BLaER1 (cell line): ENCODE measurements at regions not wholly inside any gene's neighbourhood (a gene's known extent, or its start where the extent isn't known, plus 50 kb on each side); places are given as distances from the start of the nearest gene placed in this dataset.

Experiments
- H3K27ac ChIP-seq: shearing (Covaris generic); formaldehyde crosslinking; 2 replicates; pipeline ENCODE4 v1.8.1; 2022
- H3K27me3 ChIP-seq: shearing (Covaris generic); formaldehyde crosslinking; 2 replicates; pipeline ENCODE4 v1.8.1; 2022
- H3K36me3 ChIP-seq: shearing (Covaris generic); formaldehyde crosslinking; 2 replicates; pipeline ENCODE4 v1.8.1; 2022
- H3K4me1 ChIP-seq: shearing (Covaris generic); formaldehyde crosslinking; 2 replicates; pipeline ENCODE4 v1.8.1; 2022
- H3K4me2 ChIP-seq: shearing (Covaris generic); formaldehyde crosslinking; 2 replicates; pipeline ENCODE4 v1.8.1; 2022
- H3K4me3 ChIP-seq: shearing (Covaris generic); formaldehyde crosslinking; 2 replicates; pipeline ENCODE4 v1.8.1; 2022
- H3K9ac ChIP-seq: shearing (Covaris generic); formaldehyde crosslinking; 2 replicates; pipeline ENCODE4 v1.8.1; 2022
- H3K9me3 ChIP-seq: shearing (Covaris generic); formaldehyde crosslinking; 2 replicates; pipeline ENCODE4 v1.8.1; 2022
- H4K20me1 ChIP-seq: shearing (Covaris generic); formaldehyde crosslinking; 2 replicates; pipeline ENCODE4 v1.8.1; 2022
- Cebpa-rat ChIP-seq: shearing (Covaris generic); IDR thresholded peaks from 2 replicates; pipeline ENCODE4 v1.8.1; 2022

GRCh38 chr2:236698016-236698627 lies 128.5 kb downstream of the ACKR3 start:
- Histone ChIP-seq H3K36me3 (no peaks in the 10 kb centered on the region), H3K27me3 (no peaks in the 10 kb centered on the region), H3K4me3 (no peak overlapping the region), H3K4me1 (peaks cover 7% of the 10 kb centered on the region; the same call in 1 of the 2 replicates), H3K9me3 (no peaks in the 10 kb centered on the region), H3K4me2 (no peak overlapping the region), H3K27ac (no peak overlapping the region), H4K20me1 (no peaks in the 10 kb centered on the region), H3K9ac (no peak overlapping the region)
- no peak for TF ChIP-seq Cebpa-rat

DNA sequence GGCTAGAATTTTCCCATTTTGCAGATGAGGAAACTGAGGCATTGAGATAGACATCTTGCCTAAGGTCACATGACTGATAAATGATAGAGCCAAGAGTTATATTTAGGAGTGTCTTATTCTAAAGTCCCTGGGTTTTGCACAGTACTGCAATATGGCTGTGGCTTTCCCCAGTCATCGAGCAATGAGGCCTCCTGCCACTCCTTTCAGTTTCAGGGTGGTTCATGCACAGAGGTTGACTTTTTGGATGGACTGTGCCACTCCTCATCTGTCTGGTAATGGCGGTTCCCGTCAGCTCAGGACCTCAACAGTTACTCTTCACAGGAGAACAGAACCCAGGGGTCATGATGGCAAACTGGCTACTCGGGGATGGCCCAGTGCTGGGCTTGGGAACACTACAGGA lies 131.1 kb downstream of the ACKR3 start:
- Histone ChIP-seq H3K27me3 (no peaks in the 10 kb centered on the region), H3K36me3 (no peaks in the 10 kb centered on the region), H3K9me3 (no peaks in the 10 kb centered on the region), H4K20me1 (no peaks in the 10 kb centered on the region), H3K4me2 (no peak overlapping the region), H3K27ac (no peak overlapping the region), H3K4me3 (no peak overlapping the region), H3K9ac (no peak overlapping the region), H3K4me1 (peaks cover 17% of the 10 kb centered on the region)
- TF ChIP-seq Cebpa-rat = no peak

GRCh38 chr2:236702657-236703372 lies 133.2 kb downstream of the ACKR3 start:
- H3K4me1 ChIP-seq = peaks cover 20% of the 10 kb centered on the region
- no peak overlapping the region for H3K4me3 ChIP-seq
- no peaks in the 10 kb centered on the region for H3K27me3 ChIP-seq
- no peaks in the 10 kb centered on the region for H3K9me3 ChIP-seq
- no peak overlapping the region for H3K9ac ChIP-seq
- H3K36me3 ChIP-seq = no peaks in the 10 kb centered on the region
- no peak overlapping the region for H3K27ac ChIP-seq
- H4K20me1 ChIP-seq = no peaks in the 10 kb centered on the region
- no peak overlapping the region for H3K4me2 ChIP-seq
- TF ChIP-seq Cebpa-rat = no peak

- Histone ChIP-seq H3K4me2 (no peak overlapping the region), H3K27ac (no peak overlapping the region), H4K20me1 (no peaks in the 10 kb centered on the region), H3K4me3 (no peak overlapping the region), H3K9me3 (no peaks in the 10 kb centered on the region), H3K9ac (no peak overlapping the region), H3K27me3 (no peaks in the 10 kb centered on the region), H3K4me1 (peaks cover 20% of the 10 kb centered on the region), H3K36me3 (no peaks in the 10 kb centered on the region)
- no peak for TF ChIP-seq Cebpa-rat
Observed at GRCh38 chr2:236703373-236703709, 133.7 kb downstream of the ACKR3 start.

DNA sequence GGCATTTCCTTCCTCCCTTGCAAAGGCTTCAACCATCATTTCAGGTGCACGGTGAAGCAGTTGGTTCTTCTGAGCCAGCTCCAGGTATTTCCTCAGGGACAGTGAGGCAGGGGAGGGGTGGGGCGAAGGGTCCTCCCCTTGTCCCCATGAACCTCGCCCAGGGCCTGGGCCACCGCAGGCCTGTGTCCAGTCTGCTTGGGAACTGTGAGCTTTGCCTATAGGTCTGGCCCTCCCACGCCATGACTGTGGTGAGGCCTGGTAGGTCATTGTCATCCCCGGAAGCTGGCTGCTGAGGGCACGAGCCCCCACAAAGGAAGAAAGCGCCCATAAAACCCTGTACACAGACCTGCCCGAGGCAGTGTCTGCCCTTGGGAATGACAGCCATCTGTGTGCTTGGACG lies 134.3 kb downstream of the ACKR3 start:
- Histone ChIP-seq H3K4me3 (no peak overlapping the region), H3K4me1 (peaks cover 20% of the 10 kb centered on the region), H3K27ac (no peak overlapping the region), H3K9me3 (no peaks in the 10 kb centered on the region), H4K20me1 (no peaks in the 10 kb centered on the region), H3K36me3 (no peaks in the 10 kb centered on the region), H3K9ac (no peak overlapping the region), H3K4me2 (no peak overlapping the region), H3K27me3 (no peaks in the 10 kb centered on the region)
- no peak for TF ChIP-seq Cebpa-rat

DNA sequence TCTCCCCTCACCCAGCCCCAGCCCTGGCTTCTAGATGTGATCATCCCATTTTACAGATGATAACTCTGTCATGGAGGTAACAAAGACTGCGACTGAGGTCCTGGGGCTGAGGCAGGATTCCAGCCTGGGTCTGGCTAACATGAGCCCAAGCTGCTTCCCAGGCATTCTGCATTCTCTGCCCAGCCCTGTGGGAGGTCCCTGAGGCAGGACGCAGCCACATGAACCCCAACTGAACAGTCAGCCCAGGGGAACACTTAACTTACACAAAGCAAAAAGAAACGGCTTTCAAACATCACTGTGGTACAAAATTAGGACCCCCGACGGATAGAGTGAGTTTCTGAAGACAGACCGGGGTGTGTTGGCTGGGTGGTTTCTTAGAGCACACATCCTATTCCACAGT lies 135.3 kb downstream of the ACKR3 start:
- TF ChIP-seq Cebpa-rat = no peak
- no peak overlapping the region for H3K27ac ChIP-seq
- peaks cover 13% of the 10 kb centered on the region for H3K4me1 ChIP-seq
- H3K27me3 ChIP-seq = no peaks in the 10 kb centered on the region
- no peaks in the 10 kb centered on the region for H4K20me1 ChIP-seq
- peak overlapping the region; percentile 42 for H3K4me2 ChIP-seq
- no peak overlapping the region for H3K4me3 ChIP-seq
- H3K9ac ChIP-seq = no peak overlapping the region
- no peaks in the 10 kb centered on the region for H3K36me3 ChIP-seq
- H3K9me3 ChIP-seq = no peaks in the 10 kb centered on the region

DNA sequence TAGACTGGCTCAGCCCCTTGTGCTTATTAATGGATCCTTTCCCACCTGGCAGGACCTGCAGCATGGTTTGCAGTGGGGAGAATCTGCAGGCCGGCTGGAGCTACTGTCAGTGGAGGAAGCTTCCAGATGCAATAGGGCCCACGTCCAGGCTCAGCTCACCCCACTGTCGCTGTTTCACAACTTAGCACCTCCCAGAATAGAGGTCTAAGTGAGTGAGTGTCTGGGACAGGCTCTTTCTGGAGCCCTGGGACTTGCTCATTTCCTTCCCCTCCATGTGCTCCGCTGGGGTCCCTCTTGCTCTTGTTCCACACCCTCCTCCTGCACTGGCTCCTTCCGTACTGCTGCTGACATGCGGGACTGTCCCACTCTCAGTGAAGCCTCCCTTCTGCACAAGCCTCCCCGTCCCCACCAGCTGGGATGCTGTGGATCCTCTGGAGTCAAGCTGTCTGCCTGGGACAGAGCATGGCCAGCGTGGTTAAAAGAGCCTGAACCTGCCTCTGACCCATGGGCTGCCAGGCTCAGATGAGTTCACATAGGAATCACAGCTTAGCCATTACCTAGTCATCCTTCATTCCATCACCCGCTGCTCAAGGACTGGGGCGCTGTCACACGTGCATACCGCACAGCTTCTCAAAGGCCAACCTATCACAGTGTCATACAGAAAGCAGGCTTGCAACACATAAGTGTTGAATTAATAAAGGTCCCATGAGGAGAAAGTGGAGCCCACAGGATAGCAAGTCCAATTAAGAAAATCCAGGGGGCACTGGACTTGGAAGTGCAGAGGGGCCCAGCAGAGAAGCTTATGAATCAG lies 135.9 kb downstream of the ACKR3 start:
- Histone ChIP-seq H3K4me3 (no peak overlapping the region), H3K36me3 (no peaks in the 10 kb centered on the region), H3K27ac (no peak overlapping the region), H3K9me3 (no peaks in the 10 kb centered on the region), H4K20me1 (no peaks in the 10 kb centered on the region), H3K27me3 (no peaks in the 10 kb centered on the region), H3K4me2 (peak overlapping the region; percentile 42), H3K4me1 (peaks cover 13% of the 10 kb centered on the region), H3K9ac (no peak overlapping the region)
- no peak for TF ChIP-seq Cebpa-rat

GRCh38 chr2:236706288-236706687 lies 136.7 kb downstream of the ACKR3 start:
- Histone ChIP-seq H3K27me3 (no peaks in the 10 kb centered on the region), H3K36me3 (no peaks in the 10 kb centered on the region), H3K27ac (no peak overlapping the region), H4K20me1 (no peaks in the 10 kb centered on the region), H3K4me3 (no peak overlapping the region), H3K9me3 (no peaks in the 10 kb centered on the region), H3K9ac (no peak overlapping the region), H3K4me2 (no peak overlapping the region), H3K4me1 (peaks cover 13% of the 10 kb centered on the region)
- no peak for TF ChIP-seq Cebpa-rat

DNA sequence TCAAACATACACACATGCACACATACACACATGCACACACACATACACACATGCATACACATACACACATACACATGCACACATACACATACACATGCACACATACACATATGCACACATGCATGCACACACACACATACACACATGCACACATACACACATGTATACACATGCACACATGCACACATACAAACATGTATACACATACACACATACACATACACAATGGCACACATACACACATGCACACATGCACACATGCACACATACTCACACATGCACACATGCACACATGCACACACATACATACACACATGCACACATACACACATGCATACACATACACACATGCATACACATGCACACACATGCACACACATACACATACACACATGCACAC lies 137.2 kb downstream of the ACKR3 start:
- Histone ChIP-seq H3K27me3 (no peaks in the 10 kb centered on the region), H3K27ac (no peak overlapping the region), H3K4me2 (no peak overlapping the region), H3K36me3 (no peaks in the 10 kb centered on the region), H4K20me1 (no peaks in the 10 kb centered on the region), H3K9me3 (no peaks in the 10 kb centered on the region), H3K9ac (no peak overlapping the region), H3K4me1 (peaks cover 13% of the 10 kb centered on the region), H3K4me3 (no peak overlapping the region)
- TF ChIP-seq Cebpa-rat = no peak

- Histone ChIP-seq H4K20me1 (no peaks in the 10 kb centered on the region), H3K4me2 (no peak overlapping the region), H3K4me1 (peaks cover 22% of the 10 kb centered on the region), H3K4me3 (no peak overlapping the region), H3K36me3 (no peaks in the 10 kb centered on the region), H3K27ac (no peak overlapping the region), H3K9ac (no peak overlapping the region), H3K9me3 (no peaks in the 10 kb centered on the region), H3K27me3 (no peaks in the 10 kb centered on the region)
- no peak for TF ChIP-seq Cebpa-rat
Observed at GRCh38 chr2:236711440-236711839, 141.8 kb downstream of the ACKR3 start.
